ENCODE measurements at regions not wholly inside any gene's neighbourhood (a gene's known extent, or its start where the extent isn't known, plus 50 kb on each side); places are given as distances from the start of the nearest gene placed in this dataset.

GRCh38 chr17:72046178-72046577, 74.6 kb upstream of the SOX9 start:
- no peak for TF ChIP-seq CTCF (IDR thresholded peaks at IDR 0.05; ENCODE audit: borderline replicate concordance, extremely low read depth, insufficient read depth)
- intact Hi-C loops (cut with DNase I): no loop called here
- Histone ChIP-seq H3K4me3 (ENCODE audit: low read length in 3 of 3) (no peak overlapping the region), H3K9ac (ENCODE audit: low read length in 3 of 3) (no peak overlapping the region), H3K27me3 (ENCODE audit: control insufficient read depth, insufficient read depth, low read length) (no peaks in the 10 kb centered on the region), H3K4me1 (ENCODE audit: control insufficient read depth in 2 of 3, insufficient read depth in 2 of 3, low read depth in 1 of 3, low read length in 3 of 3) (no peaks in the 10 kb centered on the region), H3K9me3 (ENCODE audit: control insufficient read depth in 2 of 3, insufficient read depth in 1 of 3, low read length in 3 of 3) (no peaks in the 10 kb centered on the region), H3K27ac (ENCODE audit: low read depth in 2 of 2, low read length in 2 of 2) (no peak overlapping the region), H3K36me3 (ENCODE audit: control insufficient read depth in 2 of 3, insufficient read depth in 3 of 3, low read length in 3 of 3) (no peaks in the 10 kb centered on the region)
- FAIRE-seq (no peak), DNase-seq (no peak)

- no peak for DNase-seq
- Histone ChIP-seq H3K4me3 (ENCODE audit: low read length in 3 of 3) (no peak overlapping the region), H3K9me3 (ENCODE audit: control insufficient read depth in 2 of 3, insufficient read depth in 1 of 3, low read length in 3 of 3) (no peaks in the 10 kb centered on the region), H3K4me1 (ENCODE audit: control insufficient read depth in 2 of 3, insufficient read depth in 2 of 3, low read depth in 1 of 3, low read length in 3 of 3) (no peaks in the 10 kb centered on the region), H3K27ac (ENCODE audit: low read depth in 2 of 2, low read length in 2 of 2) (no peak overlapping the region), H3K36me3 (ENCODE audit: control insufficient read depth in 2 of 3, insufficient read depth in 3 of 3, low read length in 3 of 3) (no peaks in the 10 kb centered on the region), H3K9ac (ENCODE audit: low read length in 3 of 3) (no peak overlapping the region), H3K27me3 (ENCODE audit: control insufficient read depth, insufficient read depth, low read length) (no peaks in the 10 kb centered on the region)
- no peak for FAIRE-seq
- intact Hi-C loops (cut with DNase I): no loop called here
- TF ChIP-seq CTCF (IDR thresholded peaks at IDR 0.05; ENCODE audit: borderline replicate concordance, extremely low read depth, insufficient read depth): no peak
These were observed 73.9 kb upstream of the SOX9 start for GRCh38 chr17:72046643-72047612.

GRCh38 chr17:72049914-72050313, 70.9 kb upstream of the SOX9 start:
- H3K9me3 ChIP-seq (ENCODE audit: control insufficient read depth in 2 of 3, insufficient read depth in 1 of 3, low read length in 3 of 3): no peaks in the 10 kb centered on the region
- H3K4me3 ChIP-seq (ENCODE audit: low read length in 3 of 3): no peak overlapping the region
- DNase-seq: no peak
- intact Hi-C loops (cut with DNase I): no loop called here
- H3K4me1 ChIP-seq (ENCODE audit: control insufficient read depth in 2 of 3, insufficient read depth in 2 of 3, low read depth in 1 of 3, low read length in 3 of 3): no peaks in the 10 kb centered on the region
- no peak for TF ChIP-seq CTCF (IDR thresholded peaks at IDR 0.05; ENCODE audit: borderline replicate concordance, extremely low read depth, insufficient read depth)
- no peak overlapping the region for H3K27ac ChIP-seq (ENCODE audit: low read depth in 2 of 2, low read length in 2 of 2)
- no peak overlapping the region for H3K9ac ChIP-seq (ENCODE audit: low read length in 3 of 3)
- no peaks in the 10 kb centered on the region for H3K27me3 ChIP-seq (ENCODE audit: control insufficient read depth, insufficient read depth, low read length)
- H3K36me3 ChIP-seq (ENCODE audit: control insufficient read depth in 2 of 3, insufficient read depth in 3 of 3, low read length in 3 of 3): no peaks in the 10 kb centered on the region
- FAIRE-seq: no peak

Measured in kidney (tissue), 13 donors.